Chondrocyte (in vitro differentiated cells): ENCODE measurements at regions not wholly inside any gene's neighbourhood (a gene's known extent, or its start where the extent isn't known, plus 50 kb on each side); places are given as distances from the start of the nearest gene placed in this dataset.

Experiments
- DNase-seq: peaks from one replicate; pipeline ENCODE4 v3.0.0; 2021; ENCODE audit warnings: mixed read lengths, low spot score
- H3K27ac Mint-ChIP-seq: one replicate; pipeline ENCODE4 v1.8.0; 2021; ENCODE audit warnings: mild to moderate bottlenecking, moderate library complexity, mixed read lengths; ENCODE audit not compliant: unreplicated experiment
- H3K27me3 Mint-ChIP-seq: 2 replicates; pipeline ENCODE4 v1.8.0; 2021; ENCODE audit warnings: low read depth, mixed read lengths
- H3K36me3 Mint-ChIP-seq: 2 replicates; pipeline ENCODE4 v1.8.0; 2021; ENCODE audit warnings: low read depth, mixed read lengths
- H3K4me1 Mint-ChIP-seq: 2 replicates; pipeline ENCODE4 v1.8.0; 2021; ENCODE audit warnings: low read depth, mild to moderate bottlenecking, mixed read lengths
- H3K4me3 Mint-ChIP-seq: one replicate; pipeline ENCODE4 v1.8.0; 2021; ENCODE audit warnings: mild to moderate bottlenecking, moderate library complexity, mixed read lengths; ENCODE audit not compliant: unreplicated experiment
- H3K9me3 Mint-ChIP-seq: 2 replicates; pipeline ENCODE4 v1.8.0; 2021; ENCODE audit warnings: low read depth, mixed read lengths
- TF ChIP-seq, protein P1 (sequence below): fragments of 200-600 bp; sonication (generic); IDR thresholded peaks from 2 replicates; pipeline ENCODE4 v1.5.0; 2021; ENCODE audit warnings: antibody characterized with exemption, mild to moderate bottlenecking, moderate library complexity

DNA sequence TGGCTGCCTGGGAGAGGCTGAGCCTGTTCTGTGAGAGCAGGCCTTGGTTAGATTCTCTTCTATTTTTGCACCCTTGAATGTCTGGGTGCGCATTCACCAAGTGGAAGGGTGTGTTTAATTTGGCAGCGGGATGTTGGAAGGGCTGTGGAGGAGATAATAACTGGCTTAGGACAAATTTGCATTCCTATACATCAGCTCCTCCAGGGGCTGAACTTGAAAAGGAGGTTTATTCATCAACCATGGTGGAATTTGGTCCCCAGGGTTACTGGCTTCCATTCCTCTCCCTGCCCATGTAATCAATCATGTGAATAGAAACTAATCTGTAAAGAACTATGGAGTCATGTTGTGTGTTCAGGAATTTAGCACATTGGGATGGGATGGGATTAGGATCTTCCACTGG is 100.2 kb upstream of the FOXF1 start:
- H3K27ac Mint-ChIP-seq: no peak overlapping the region
- peaks cover 4% of the 10 kb centered on the region for H3K4me1 Mint-ChIP-seq
- no peak for DNase-seq
- H3K36me3 Mint-ChIP-seq: peaks cover 2% of the 10 kb centered on the region
- H3K27me3 Mint-ChIP-seq: peaks cover 20% of the 10 kb centered on the region
- H3K4me3 Mint-ChIP-seq: no peak overlapping the region
- TF ChIP-seq, protein P1, sequence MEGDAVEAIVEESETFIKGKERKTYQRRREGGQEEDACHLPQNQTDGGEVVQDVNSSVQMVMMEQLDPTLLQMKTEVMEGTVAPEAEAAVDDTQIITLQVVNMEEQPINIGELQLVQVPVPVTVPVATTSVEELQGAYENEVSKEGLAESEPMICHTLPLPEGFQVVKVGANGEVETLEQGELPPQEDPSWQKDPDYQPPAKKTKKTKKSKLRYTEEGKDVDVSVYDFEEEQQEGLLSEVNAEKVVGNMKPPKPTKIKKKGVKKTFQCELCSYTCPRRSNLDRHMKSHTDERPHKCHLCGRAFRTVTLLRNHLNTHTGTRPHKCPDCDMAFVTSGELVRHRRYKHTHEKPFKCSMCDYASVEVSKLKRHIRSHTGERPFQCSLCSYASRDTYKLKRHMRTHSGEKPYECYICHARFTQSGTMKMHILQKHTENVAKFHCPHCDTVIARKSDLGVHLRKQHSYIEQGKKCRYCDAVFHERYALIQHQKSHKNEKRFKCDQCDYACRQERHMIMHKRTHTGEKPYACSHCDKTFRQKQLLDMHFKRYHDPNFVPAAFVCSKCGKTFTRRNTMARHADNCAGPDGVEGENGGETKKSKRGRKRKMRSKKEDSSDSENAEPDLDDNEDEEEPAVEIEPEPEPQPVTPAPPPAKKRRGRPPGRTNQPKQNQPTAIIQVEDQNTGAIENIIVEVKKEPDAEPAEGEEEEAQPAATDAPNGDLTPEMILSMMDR: no peak
- H3K9me3 Mint-ChIP-seq: peaks cover 22% of the 10 kb centered on the region

DNA sequence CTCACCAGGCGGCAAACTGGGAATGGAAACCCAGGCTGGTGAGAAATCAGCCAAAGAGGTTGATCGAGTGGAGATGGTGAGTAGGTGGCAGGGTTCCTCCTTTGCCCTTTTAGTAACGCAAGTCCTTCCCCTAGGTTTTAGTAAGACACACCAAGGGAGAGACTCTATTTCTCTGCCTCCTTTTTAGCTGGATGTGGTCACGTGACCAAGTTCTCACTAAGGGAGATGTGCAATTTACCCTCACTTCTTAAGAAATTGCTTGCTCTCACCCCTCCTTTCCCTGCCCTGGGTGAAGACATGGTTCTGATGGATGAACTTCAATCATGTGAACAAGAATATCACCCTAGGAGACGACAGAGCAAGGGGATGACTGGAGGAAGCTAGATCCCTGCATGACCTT is 99.8 kb upstream of the FOXF1 start:
- no peak for DNase-seq
- H3K27ac Mint-ChIP-seq: no peak overlapping the region
- peaks cover 21% of the 10 kb centered on the region for H3K27me3 Mint-ChIP-seq
- no peak overlapping the region for H3K4me3 Mint-ChIP-seq
- H3K4me1 Mint-ChIP-seq: no peaks in the 10 kb centered on the region
- peaks cover 22% of the 10 kb centered on the region for H3K9me3 Mint-ChIP-seq
- TF ChIP-seq, protein P1: no peak
- peaks cover 2% of the 10 kb centered on the region for H3K36me3 Mint-ChIP-seq

DNA sequence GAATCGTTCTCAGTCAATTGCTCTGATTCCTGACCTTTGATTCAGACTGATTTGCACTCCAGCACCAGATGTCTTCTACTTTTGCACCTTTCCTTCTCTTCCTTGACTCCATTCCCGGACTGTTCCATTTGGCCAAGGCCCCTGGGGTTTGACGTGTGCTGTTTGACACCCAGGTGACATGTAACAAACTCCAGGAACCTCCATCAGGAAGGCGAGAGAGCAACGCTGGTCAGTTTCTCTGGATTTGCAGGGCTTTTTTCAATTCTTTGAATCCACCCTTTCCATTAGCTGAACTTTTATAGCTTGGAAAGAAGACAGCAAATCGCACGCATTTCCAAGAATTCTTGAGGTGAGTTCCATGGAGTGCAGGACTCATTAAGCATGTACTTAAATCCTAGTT is 98.4 kb upstream of the FOXF1 start:
- TF ChIP-seq, protein P1: no peak
- Mint-ChIP-seq H3K4me1 (no peaks in the 10 kb centered on the region), H3K27me3 (peaks cover 23% of the 10 kb centered on the region), H3K27ac (no peak overlapping the region), H3K4me3 (no peak overlapping the region), H3K36me3 (peaks cover 2% of the 10 kb centered on the region), H3K9me3 (peaks cover 24% of the 10 kb centered on the region)
- no peak for DNase-seq

DNA sequence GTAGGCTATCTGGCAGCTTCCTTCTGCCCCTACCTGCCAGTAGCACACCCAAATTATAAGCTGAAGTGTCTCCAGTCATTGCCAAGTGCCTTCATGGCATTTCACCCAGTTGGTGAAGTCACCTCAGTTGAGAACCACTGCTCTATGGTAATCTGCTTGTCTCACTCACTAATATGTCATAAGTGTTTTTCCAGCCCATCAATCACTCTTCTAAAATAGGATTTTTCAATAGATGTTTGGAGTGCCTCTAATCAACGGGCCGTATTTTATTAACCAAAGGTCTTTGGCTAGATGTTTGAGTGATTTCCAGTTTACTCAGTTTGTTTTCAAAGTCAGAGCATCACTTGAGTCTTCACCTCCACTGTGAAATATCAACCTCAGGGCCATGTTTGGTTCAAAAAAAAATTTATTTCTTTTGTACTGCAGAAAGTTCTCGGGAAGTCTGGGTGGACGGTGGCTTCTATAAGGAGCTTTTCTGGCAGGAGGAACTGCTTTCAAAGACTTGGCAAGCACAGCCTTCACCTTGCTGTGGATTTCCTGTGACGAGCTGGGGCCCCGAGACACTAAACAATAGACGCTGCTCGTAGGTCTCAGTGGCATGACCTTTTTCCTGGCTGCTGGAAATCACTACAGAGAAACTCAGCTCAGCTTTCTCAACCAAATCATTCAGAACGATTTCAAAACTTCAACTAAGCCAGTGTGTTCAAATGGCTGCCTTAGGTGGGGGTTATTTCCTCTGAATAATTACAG is 95.2 kb upstream of the FOXF1 start:
- no peak overlapping the region for H3K27ac Mint-ChIP-seq
- H3K4me3 Mint-ChIP-seq: no peak overlapping the region
- H3K27me3 Mint-ChIP-seq: peaks cover 20% of the 10 kb centered on the region
- DNase-seq: no peak
- no peaks in the 10 kb centered on the region for H3K4me1 Mint-ChIP-seq
- TF ChIP-seq, protein P1: no peak
- H3K9me3 Mint-ChIP-seq: peaks cover 26% of the 10 kb centered on the region
- H3K36me3 Mint-ChIP-seq: peaks cover 2% of the 10 kb centered on the region

DNA sequence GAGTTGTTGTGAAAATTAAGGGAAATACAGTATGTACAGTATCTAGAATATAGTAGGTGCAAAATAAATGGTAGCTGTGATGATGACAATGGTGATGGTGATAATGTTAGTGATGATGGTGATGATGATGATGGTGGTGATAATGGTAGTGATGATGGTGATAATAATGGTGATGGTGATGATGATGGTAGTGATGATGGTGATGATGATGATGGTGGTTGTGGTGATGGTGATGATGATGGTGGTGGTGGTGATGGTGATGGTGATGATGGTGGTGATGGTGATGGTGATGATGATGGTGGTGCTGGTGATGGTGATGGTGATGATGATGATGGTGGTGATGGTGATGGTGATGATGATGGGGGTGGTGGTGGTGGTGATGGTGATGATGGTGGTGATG is 91.3 kb upstream of the FOXF1 start:
- H3K27me3 Mint-ChIP-seq: peaks cover 19% of the 10 kb centered on the region

More for the DNA sequence above, 91.3 kb upstream of the FOXF1 start:
- no peaks in the 10 kb centered on the region for H3K4me1 Mint-ChIP-seq
- H3K9me3 Mint-ChIP-seq: peaks cover 13% of the 10 kb centered on the region
- H3K4me3 Mint-ChIP-seq: no peak overlapping the region
- TF ChIP-seq, protein P1: no peak
- no peak overlapping the region for H3K27ac Mint-ChIP-seq
- peaks cover 2% of the 10 kb centered on the region for H3K36me3 Mint-ChIP-seq
- no peak for DNase-seq
